A673 (cell line): ENCODE measurements at regions not wholly inside any gene's neighbourhood (a gene's known extent, or its start where the extent isn't known, plus 50 kb on each side); places are given as distances from the start of the nearest gene placed in this dataset.

Source experiments
- BruUV-seq: library from RNA; stranded (reverse); fragments of 400-500 nt; replicated peaks from 2 replicates; lab custom pipeline; 2021; lab: Mats Ljungman, UMichigan
- CTCF ChIA-PET: fragments of 300-600 bp; sonication (Branson Sonifier 250); formaldehyde crosslinking; loops from one replicate; lab custom pipeline; 2022; ENCODE audit warnings: antibody characterized with exemption; lab: Charles Lee
- POLR2A ChIA-PET: fragments of 300-600 bp; sonication (Branson Sonifier 250); formaldehyde crosslinking; loops from one replicate; lab custom pipeline; 2022; ENCODE audit warnings: antibody characterized with exemption; ENCODE audit not compliant: low non-redundant PET; lab: Charles Lee
- DNase-seq: peaks from one replicate; pipeline ENCODE4 v3.0.0-alpha.2; 2015; ENCODE audit warnings: low spot score
- H3K27ac ChIP-seq: fragments of 200-600 bp; sonication (generic); 2 replicates; pipeline ENCODE4 v1.5.1; 2016; ENCODE audit warnings: mixed run types, low read depth, mild to moderate bottlenecking, mixed read lengths, antibody characterized with exemption, low read length; ENCODE audit not compliant: poor library complexity, severe bottlenecking
- H3K27me3 ChIP-seq: fragments of 200-600 bp; sonication (generic); replicated peaks from 2 replicates; pipeline ENCODE4 v1.6.1; 2017; ENCODE audit warnings: mixed run types, low read depth, mild to moderate bottlenecking, mixed read lengths, antibody characterized with exemption, low read length; ENCODE audit not compliant: insufficient read depth, poor library complexity
- H3K36me3 ChIP-seq: fragments of 200-600 bp; sonication (generic); 2 replicates; pipeline ENCODE4 v1.6.1; 2016; ENCODE audit warnings: mixed run types, mild to moderate bottlenecking, mixed read lengths, antibody characterized with exemption, low read length; ENCODE audit not compliant: insufficient read depth, poor library complexity, severe bottlenecking
- H3K4me1 ChIP-seq: fragments of 200-600 bp; sonication (generic); 2 replicates; pipeline ENCODE4 v1.6.1; 2017; ENCODE audit warnings: mixed run types, mild to moderate bottlenecking, mixed read lengths, antibody characterized with exemption, low read length; ENCODE audit not compliant: insufficient read depth, poor library complexity, severe bottlenecking
- H3K4me3 ChIP-seq: fragments of 200-600 bp; sonication (generic); 2 replicates; pipeline ENCODE4 v1.5.1; 2016; ENCODE audit warnings: low read depth, mixed run types, mild to moderate bottlenecking, mixed read lengths, low read length; ENCODE audit not compliant: poor library complexity, severe bottlenecking
- H3K9me3 ChIP-seq: fragments of 200-600 bp; sonication (generic); 2 replicates; pipeline ENCODE4 v1.6.1; 2016; ENCODE audit warnings: mixed run types, low read depth, mild to moderate bottlenecking, mixed read lengths, antibody characterized with exemption, low read length; ENCODE audit not compliant: poor library complexity, severe bottlenecking
- EZH2 ChIP-seq: fragments of 200-600 bp; sonication (generic); IDR thresholded peaks from 2 replicates; pipeline ENCODE4 v1.6.1; 2017; ENCODE audit warnings: borderline replicate concordance, low read depth, mild to moderate bottlenecking, mixed read lengths, antibody characterized with exemption, low read length; ENCODE audit not compliant: poor library complexity, severe bottlenecking
- intact Hi-C: fragments of 100-400 bp; cut with micrococcal nuclease; formaldehyde crosslinking; loops from one replicate; pipeline ENCODE4 v1.10.0; 2022; ENCODE audit not compliant: unreplicated experiment
- TF ChIP-seq, protein P1 (sequence below): fragments of 300-800, 200-600 bp; sonication (generic); conservative IDR thresholded peaks from 2 replicates; pipeline ENCODE4 v1.5.1; 2017; ENCODE audit warnings: low read depth, mild to moderate bottlenecking, antibody characterized with exemption, low read length, moderate library complexity, mixed read lengths

- Histone ChIP-seq H3K4me3 (no peak overlapping the region), H3K9me3 (no peaks in the 10 kb centered on the region), H3K36me3 (no peaks in the 10 kb centered on the region), H3K27me3 (peaks cover 83% of the 10 kb centered on the region), H3K4me1 (no peaks in the 10 kb centered on the region), H3K27ac (no peak overlapping the region)
- BruUV-seq = no TSS peak
- ChIA-PET CTCF (no interaction called here), POLR2A (no interaction called here)
- no peak for TF ChIP-seq EZH2
- TF ChIP-seq, protein P1, sequence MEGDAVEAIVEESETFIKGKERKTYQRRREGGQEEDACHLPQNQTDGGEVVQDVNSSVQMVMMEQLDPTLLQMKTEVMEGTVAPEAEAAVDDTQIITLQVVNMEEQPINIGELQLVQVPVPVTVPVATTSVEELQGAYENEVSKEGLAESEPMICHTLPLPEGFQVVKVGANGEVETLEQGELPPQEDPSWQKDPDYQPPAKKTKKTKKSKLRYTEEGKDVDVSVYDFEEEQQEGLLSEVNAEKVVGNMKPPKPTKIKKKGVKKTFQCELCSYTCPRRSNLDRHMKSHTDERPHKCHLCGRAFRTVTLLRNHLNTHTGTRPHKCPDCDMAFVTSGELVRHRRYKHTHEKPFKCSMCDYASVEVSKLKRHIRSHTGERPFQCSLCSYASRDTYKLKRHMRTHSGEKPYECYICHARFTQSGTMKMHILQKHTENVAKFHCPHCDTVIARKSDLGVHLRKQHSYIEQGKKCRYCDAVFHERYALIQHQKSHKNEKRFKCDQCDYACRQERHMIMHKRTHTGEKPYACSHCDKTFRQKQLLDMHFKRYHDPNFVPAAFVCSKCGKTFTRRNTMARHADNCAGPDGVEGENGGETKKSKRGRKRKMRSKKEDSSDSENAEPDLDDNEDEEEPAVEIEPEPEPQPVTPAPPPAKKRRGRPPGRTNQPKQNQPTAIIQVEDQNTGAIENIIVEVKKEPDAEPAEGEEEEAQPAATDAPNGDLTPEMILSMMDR = no peak
- intact Hi-C loops = no loop called here
- DNase-seq = no peak
These were observed 415.0 kb downstream of the SFMBT2 start for GRCh38 chr10:6995831-6996230.

GRCh38 chr10:6995341-6995740 is 415.3 kb upstream of the PRKCQ start:
- TF ChIP-seq EZH2 = no peak
- TF ChIP-seq, protein P1 = no peak
- BruUV-seq = no TSS peak
- POLR2A ChIA-PET = no interaction called here

GRCh38 chr10:6990891-6991290 is 410.8 kb upstream of the PRKCQ start:
- Histone ChIP-seq H3K27me3 (peaks cover 52% of the 10 kb centered on the region), H3K4me1 (no peaks in the 10 kb centered on the region), H3K36me3 (no peaks in the 10 kb centered on the region), H3K27ac (no peak overlapping the region), H3K4me3 (no peak overlapping the region), H3K9me3 (no peaks in the 10 kb centered on the region)
- no peak for DNase-seq
- intact Hi-C loops = no loop called here
- ChIA-PET CTCF (no interaction called here), POLR2A (no interaction called here)
- BruUV-seq = no TSS peak
- TF ChIP-seq EZH2 = no peak
- TF ChIP-seq, protein P1 = no peak

More at GRCh38 chr10:6995341-6995740, 415.3 kb upstream of the PRKCQ start:
- CTCF ChIA-PET = no interaction called here
- Histone ChIP-seq H3K27ac (no peak overlapping the region), H3K27me3 (peaks cover 84% of the 10 kb centered on the region), H3K4me3 (no peak overlapping the region), H3K9me3 (no peaks in the 10 kb centered on the region), H3K36me3 (no peaks in the 10 kb centered on the region), H3K4me1 (no peaks in the 10 kb centered on the region)
- DNase-seq = no peak
- intact Hi-C loops = no loop called here
